Thoracic aorta (tissue), 2 donors: ENCODE measurements at regions not wholly inside any gene's neighbourhood (a gene's known extent, or its start where the extent isn't known, plus 50 kb on each side); places are given as distances from the start of the nearest gene placed in this dataset.

ENCODE experiments used
- ATAC-seq: fragments of 150-250 bp; one replicate; pipeline ENCODE4 v1.8.0; 2017; ENCODE audit warnings: low read depth; ENCODE audit not compliant: insufficient number of reproducible peaks, low FRiP score
- DNase-seq: peaks from one replicate; pipeline ENCODE4 v3.0.0-alpha.2; 2020; ENCODE audit warnings: low spot score
- H3K27ac ChIP-seq, 2 donors: fragments of 200-600 bp; sonication (generic); 1 replicate in 1 of 2; 2 replicates in 1 of 2; pipeline ENCODE4 v1.5.1; 2016; ENCODE audit warnings: mild to moderate bottlenecking in 2 of 2, moderate library complexity in 2 of 2
- H3K27me3 ChIP-seq: fragments of 200-600 bp; sonication (generic); replicated peaks from 2 replicates; pipeline ENCODE4 v1.6.0; 2016; ENCODE audit warnings: mild to moderate bottlenecking; ENCODE audit not compliant: insufficient read depth
- H3K36me3 ChIP-seq: fragments of 200-600 bp; sonication (generic); one replicate; pipeline ENCODE4 v1.5.1; 2016
- H3K4me1 ChIP-seq, 2 donors: fragments of 200-600 bp; sonication (generic); 1 replicate in 1 of 2; 2 replicates in 1 of 2; pipeline versions ENCODE4 v1.5.1 to v1.6.0; 2016; ENCODE audit warnings: low read depth in 2 of 2, mild to moderate bottlenecking in 1 of 2; ENCODE audit not compliant: control insufficient read depth in 1 of 2
- H3K4me3 ChIP-seq: fragments of 200-600 bp; sonication (generic); 2 replicates; pipeline ENCODE4 v1.5.1; 2016; ENCODE audit warnings: mild to moderate bottlenecking
- H3K9me3 ChIP-seq: fragments of 200-600 bp; sonication (generic); 2 replicates; pipeline ENCODE4 v1.5.1; 2016
- TF ChIP-seq, protein P1 (sequence below): fragments of 200-600 bp; sonication (generic); IDR thresholded peaks from one replicate; pipeline ENCODE4 v1.5.1; 2019; ENCODE audit warnings: antibody characterized with exemption

DNA sequence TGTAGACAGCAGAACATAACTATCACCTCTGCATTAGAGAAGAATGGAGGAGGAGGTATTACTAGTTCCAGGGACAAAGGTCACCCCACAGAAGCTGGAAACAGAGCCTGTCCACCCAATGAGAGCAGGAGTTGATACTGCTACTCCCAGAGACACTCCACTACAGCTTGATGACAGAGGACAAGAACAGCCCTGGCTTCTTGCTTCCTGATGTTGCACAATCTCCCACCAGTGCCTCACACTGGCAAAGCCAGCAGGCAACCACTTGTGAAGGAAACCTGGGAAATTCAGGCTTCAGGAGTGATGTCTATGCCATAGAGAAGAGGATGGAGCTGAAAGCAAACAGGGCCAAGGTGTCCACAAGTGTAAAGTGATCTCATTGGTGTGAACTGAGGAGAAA lies 78.0 kb upstream of the POU1F1 start:
- DNase-seq = no peak
- H3K27me3 ChIP-seq = no peaks in the 10 kb centered on the region
- no peaks in the 10 kb centered on the region for H3K36me3 ChIP-seq
- no peak overlapping the region for H3K4me3 ChIP-seq
- H3K9me3 ChIP-seq = no peaks in the 10 kb centered on the region
- TF ChIP-seq, protein P1, sequence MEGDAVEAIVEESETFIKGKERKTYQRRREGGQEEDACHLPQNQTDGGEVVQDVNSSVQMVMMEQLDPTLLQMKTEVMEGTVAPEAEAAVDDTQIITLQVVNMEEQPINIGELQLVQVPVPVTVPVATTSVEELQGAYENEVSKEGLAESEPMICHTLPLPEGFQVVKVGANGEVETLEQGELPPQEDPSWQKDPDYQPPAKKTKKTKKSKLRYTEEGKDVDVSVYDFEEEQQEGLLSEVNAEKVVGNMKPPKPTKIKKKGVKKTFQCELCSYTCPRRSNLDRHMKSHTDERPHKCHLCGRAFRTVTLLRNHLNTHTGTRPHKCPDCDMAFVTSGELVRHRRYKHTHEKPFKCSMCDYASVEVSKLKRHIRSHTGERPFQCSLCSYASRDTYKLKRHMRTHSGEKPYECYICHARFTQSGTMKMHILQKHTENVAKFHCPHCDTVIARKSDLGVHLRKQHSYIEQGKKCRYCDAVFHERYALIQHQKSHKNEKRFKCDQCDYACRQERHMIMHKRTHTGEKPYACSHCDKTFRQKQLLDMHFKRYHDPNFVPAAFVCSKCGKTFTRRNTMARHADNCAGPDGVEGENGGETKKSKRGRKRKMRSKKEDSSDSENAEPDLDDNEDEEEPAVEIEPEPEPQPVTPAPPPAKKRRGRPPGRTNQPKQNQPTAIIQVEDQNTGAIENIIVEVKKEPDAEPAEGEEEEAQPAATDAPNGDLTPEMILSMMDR = no peak
- H3K4me1 ChIP-seq = peaks cover 2 to 22% of the 10 kb centered on the region in 2 donors
- H3K27ac ChIP-seq = no peak overlapping the region
- no peak for ATAC-seq

DNA sequence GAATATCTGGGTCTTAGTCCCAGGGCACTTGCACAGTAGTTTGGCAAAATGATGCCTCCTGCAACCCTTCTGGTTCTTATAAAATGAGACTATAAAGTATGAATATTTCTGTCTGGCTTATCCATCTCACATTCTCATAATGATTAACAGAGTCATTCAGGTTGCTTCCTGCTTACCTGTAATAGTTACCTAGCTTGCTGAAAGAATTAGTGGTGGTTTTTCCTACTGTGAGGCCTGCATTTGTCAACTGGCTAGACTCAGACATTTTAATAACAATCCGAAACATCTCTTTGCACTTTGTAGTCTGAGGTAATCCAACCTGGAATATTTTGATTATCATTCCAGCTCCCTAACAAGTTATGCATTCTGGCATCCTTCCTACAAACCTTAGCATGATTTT lies 75.6 kb upstream of the POU1F1 start:
- TF ChIP-seq, protein P1 = no peak
- no peaks in the 10 kb centered on the region for H3K4me1 ChIP-seq
- H3K9me3 ChIP-seq = no peaks in the 10 kb centered on the region
- no peak overlapping the region for H3K4me3 ChIP-seq
- ATAC-seq = no peak
- no peaks in the 10 kb centered on the region for H3K36me3 ChIP-seq
- no peak overlapping the region for H3K27ac ChIP-seq
- DNase-seq = no peak
- no peaks in the 10 kb centered on the region for H3K27me3 ChIP-seq

DNA sequence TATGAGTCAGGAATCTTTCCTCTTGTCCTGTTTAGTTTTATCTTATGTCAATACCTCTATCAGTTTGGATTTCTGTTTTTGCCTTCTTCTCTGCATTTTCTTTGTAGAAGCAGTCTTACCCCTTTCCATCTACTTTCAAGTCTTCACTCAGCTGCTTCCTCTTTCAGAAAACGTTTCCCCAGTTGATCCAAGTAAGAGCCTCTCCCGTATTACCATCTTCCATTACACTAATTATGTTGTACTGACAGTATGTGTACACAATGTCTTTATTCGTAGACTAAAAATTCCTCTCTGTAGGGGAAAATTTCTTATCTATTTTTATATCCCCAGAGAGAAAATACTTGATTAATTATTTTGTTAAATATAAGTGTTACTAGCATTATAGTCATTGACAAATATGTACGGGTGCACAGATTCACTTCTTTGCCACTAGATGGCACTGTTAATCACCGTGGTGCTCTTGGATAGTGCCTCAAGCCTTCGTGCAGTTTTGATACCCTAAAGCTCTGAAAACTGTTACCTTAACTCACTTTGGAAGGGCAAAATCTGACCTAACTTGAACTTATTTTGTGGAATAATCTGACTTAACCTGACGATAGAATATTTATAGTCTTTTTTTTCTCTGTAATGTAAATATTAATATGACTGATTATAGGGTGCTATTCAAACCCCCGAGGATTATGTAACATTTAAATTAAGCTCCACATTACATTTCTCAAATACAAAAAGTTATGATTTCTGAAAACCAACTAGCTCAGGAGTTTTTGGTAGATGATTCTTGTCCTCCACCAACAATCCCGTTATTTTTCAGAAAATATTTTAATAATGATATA lies 74.2 kb upstream of the POU1F1 start:
- H3K4me3 ChIP-seq = no peak overlapping the region
- ATAC-seq = no peak
- no peaks in the 10 kb centered on the region for H3K9me3 ChIP-seq
- no peaks in the 10 kb centered on the region for H3K36me3 ChIP-seq
- H3K27ac ChIP-seq = no peak overlapping the region
- no peak for DNase-seq
- no peaks in the 10 kb centered on the region for H3K27me3 ChIP-seq
- TF ChIP-seq, protein P1 = peak; percentile 71
- no peaks in the 10 kb centered on the region for H3K4me1 ChIP-seq

DNA sequence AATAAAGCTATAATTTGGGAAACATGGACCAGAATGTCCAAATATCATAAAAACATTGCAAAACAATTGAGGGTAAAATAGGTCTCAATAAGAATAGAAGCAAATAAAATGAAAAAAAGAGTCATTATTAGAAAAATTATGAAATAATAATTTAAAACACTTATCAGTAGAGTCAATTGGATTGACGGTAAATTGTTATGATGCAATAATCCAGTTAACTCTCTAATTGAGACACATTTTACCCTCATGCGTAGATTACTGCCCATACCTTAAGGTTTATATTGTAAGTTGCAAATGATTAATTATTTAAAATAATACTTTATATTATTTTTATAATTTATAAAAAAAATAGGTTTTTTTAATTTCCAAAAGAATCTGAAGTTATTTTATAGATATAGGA lies 73.4 kb upstream of the POU1F1 start:
- H3K4me3 ChIP-seq = no peak overlapping the region
- ATAC-seq = no peak
- H3K27me3 ChIP-seq = no peaks in the 10 kb centered on the region
- no peaks in the 10 kb centered on the region for H3K4me1 ChIP-seq
- H3K27ac ChIP-seq = no peak overlapping the region
- H3K36me3 ChIP-seq = no peaks in the 10 kb centered on the region
- no peaks in the 10 kb centered on the region for H3K9me3 ChIP-seq
- TF ChIP-seq, protein P1 = no peak
- DNase-seq = no peak

DNA sequence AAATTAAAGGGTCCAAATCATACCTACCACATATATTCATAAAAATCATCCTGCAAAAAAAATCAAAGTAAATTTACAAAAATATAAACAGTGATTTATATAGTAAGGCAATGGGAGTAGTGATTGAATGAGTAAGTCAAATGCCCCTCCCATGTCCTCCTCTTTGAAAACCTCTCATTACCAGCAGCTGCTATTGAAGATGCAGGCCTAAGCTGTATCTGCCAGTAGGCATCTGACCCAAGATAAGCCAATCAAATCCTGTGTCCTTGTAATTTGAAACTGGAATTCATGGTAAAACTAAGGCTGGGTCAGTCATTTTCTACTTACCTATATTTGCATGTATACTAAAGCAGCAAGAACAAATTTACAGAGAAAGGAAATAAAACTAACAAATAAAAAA lies 60.4 kb upstream of the POU1F1 start:
- TF ChIP-seq, protein P1 = no peak
- Histone ChIP-seq H3K4me3 (no peak overlapping the region), H3K27me3 (no peaks in the 10 kb centered on the region), H3K4me1 (no peaks in the 10 kb centered on the region), H3K9me3 (no peaks in the 10 kb centered on the region), H3K36me3 (no peaks in the 10 kb centered on the region), H3K27ac (no peak overlapping the region)
- no peak for ATAC-seq
- no peak for DNase-seq
